Umbilical cord (tissue), 1 donor: ENCODE measurements at regions not wholly inside any gene's neighbourhood (a gene's known extent, or its start where the extent isn't known, plus 50 kb on each side); places are given as distances from the start of the nearest gene placed in this dataset.
"Not testable (repeated sequence)": the region's sequence is repeated elsewhere in the genome, so short reads cannot be mapped to it uniquely, and the experiment has no call there.

Experiments
- DNase-seq: peaks from one replicate; pipeline ENCODE4 v3.0.0-alpha.2; 2015; ENCODE audit warnings: low spot score

DNA sequence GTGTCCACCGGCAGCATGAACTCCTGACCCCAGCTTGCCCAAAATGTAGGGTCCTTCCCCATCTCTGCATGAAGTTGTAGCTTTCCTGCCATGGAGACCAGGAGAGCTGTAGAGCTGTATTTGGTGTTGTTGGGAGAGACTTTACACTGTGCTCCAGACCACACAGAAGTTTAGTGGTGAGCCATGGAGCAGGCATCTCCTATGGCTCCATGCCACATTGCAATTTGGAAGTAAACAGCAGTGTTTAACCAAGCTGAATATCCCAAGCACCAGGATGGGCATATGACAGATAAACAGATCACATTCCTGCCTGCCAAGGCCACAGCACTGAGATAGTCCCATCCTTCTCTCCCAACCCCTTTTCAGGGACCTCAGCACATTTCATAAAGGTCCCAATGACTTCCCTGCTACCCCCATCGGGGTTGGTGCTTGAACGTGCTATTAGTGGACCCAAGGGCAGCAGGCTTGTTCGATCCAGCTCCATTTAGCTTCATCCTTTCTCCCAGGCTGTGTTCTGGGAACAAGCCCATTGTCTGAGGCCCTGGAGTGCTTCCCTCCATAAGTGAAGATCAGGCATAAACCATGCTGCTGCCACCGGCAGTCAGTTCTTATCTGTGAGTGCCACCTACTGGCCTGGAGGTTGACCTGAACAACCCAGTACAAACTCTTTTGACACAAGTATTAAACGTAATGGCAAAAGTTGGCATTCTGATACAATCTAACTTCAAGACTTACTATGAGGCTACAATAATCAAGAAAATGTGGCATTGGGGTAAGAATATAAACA lies 172.3 kb upstream of the ATXN7L3B start:
- no peak for DNase-seq

DNA sequence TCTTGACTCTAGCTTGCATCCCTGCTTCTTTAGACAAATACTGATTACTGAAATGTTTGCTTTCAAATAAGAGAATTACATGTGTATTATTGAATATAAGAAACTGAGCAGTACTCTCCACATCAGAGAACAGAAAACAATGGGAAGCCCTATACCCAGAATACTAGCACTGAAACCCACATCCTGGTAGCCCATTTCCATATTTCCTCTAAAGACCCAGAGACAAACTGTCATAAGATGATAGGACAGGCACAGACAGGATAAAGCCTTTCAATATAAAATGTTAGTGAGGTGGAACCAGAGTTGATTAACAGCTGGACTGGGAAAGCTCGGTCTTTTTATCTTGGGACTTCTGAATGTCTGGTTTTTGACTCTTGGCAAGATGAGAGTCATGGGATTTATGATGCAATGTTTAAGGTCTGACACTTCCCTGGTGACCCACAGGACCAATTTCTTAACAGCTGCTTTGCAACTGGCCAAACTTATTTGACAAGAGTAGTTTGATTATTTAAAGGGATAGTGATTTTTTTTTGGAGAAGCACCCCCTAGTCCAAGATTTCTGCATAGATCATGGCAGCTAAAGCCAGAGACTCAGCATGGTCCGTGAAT lies 166.9 kb upstream of the ATXN7L3B start:
- no peak for DNase-seq

- no peak for DNase-seq
These were observed 158.5 kb upstream of the ATXN7L3B start for GRCh38 chr12:74379114-74379513.

GRCh38 chr12:74381958-74382357 lies 155.7 kb upstream of the ATXN7L3B start:
- no peak for DNase-seq

DNA sequence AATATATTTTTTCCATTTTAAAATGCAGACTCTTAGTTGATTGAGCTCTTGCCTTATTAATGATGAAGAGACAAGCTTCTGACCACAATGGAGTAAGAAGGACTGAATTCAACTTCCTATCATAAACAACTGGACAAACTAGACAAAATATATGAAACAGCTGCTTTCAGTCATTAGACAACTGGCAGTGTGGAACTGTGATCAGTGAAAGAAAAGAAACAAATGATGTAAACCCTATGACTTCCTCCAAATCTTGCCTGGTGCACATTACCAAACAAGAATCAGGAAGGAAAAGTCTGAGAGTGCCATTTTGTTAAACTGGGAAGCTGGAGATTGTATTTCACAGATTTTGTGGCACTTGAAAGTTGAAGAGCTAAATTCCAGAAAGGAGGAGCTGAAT lies 154.7 kb upstream of the ATXN7L3B start:
- DNase-seq, result no peak

GRCh38 chr12:74391283-74391682 lies 146.4 kb upstream of the ATXN7L3B start:
- DNase-seq, result no peak

GRCh38 chr12:74393272-74393671 lies 144.4 kb upstream of the ATXN7L3B start:
- DNase-seq, result no peak

GRCh38 chr12:74394647-74395046 lies 143.0 kb upstream of the ATXN7L3B start:
- no peak for DNase-seq

DNA sequence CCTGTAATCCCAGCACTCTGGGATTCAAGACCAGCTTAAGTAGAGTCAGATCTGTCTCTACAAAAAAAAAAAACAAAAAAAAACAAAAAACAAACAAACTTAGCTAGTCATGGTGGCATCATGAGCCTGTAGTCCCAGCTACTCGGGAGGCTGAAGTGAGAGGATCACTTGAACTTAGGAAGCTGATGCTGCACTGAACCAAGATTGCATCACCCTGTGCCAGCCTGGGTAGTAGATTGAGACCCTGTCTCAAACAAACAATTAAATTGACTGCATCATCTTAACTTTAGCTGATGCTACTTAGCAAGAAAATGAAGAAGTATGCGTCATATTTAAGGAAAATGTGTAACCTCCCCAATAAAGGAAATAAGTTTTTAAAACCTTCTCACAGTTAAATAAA lies 136.6 kb upstream of the ATXN7L3B start:
- no peak for DNase-seq

- DNase-seq, result no peak
These were observed 135.7 kb upstream of the ATXN7L3B start for GRCh38 chr12:74401966-74402365.

- DNase-seq, result not testable (repeated sequence)
These were observed 134.5 kb upstream of the ATXN7L3B start for GRCh38 chr12:74403221-74403470.

DNA sequence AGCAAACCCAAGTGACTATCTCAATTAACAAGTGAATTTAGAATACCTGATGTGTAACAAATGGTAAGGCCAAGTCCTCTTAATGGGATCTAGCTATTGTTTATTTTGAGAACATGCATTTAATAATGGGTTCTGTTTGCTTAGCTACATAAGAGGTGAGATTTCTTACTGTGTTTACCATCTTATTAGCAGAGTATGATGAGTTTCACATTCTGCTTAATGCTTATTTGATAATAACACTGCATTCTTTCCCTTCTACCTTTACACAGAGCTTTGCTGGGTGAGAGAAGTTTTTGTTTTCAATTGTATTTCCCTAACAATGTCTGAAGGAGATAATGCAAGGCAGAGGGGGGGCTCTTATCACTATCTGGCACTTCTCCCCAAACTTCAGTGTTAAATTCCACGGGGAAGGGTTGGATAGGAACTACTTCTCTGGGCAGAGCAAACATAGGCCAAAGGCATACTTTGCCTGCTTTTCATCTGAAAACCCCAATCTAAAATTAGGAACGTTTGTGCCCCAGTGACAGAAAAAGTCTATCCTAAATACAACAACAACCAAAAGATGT lies 129.0 kb upstream of the ATXN7L3B start:
- no peak for DNase-seq

- DNase-seq, result peak; percentile 24
These were observed 124.9 kb upstream of the ATXN7L3B start for GRCh38 chr12:74412606-74413230.

- peak; percentile 5 for DNase-seq
These were observed 122.0 kb upstream of the ATXN7L3B start for GRCh38 chr12:74415633-74416032.

GRCh38 chr12:74418573-74418972 lies 119.1 kb upstream of the ATXN7L3B start:
- DNase-seq, result no peak

- DNase-seq, result no peak
These were observed 112.9 kb upstream of the ATXN7L3B start for GRCh38 chr12:74424778-74425177.

GRCh38 chr12:74426091-74426490 lies 111.5 kb upstream of the ATXN7L3B start:
- DNase-seq, result no peak

- DNase-seq, result no peak
These were observed 108.1 kb upstream of the ATXN7L3B start for GRCh38 chr12:74429535-74429934.

DNA sequence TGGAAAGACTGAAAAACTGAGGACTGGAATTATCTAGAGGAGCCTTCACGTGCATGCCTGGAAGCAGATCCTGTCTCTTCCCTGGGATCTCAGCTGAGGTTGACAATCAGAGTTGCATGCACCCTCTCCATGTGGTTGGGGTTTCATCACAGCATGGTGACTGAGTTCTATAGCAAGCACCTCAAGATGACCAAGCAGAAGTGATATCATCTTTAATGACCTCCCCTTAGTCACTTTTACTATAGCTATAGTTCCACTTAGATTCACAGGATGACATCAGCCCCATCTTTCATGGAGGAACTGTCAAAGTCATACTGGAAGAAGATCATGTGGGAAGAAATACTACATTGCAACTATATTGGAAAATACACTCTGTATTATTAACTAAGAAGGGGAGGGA lies 105.8 kb upstream of the ATXN7L3B start:
- DNase-seq, result no peak

DNA sequence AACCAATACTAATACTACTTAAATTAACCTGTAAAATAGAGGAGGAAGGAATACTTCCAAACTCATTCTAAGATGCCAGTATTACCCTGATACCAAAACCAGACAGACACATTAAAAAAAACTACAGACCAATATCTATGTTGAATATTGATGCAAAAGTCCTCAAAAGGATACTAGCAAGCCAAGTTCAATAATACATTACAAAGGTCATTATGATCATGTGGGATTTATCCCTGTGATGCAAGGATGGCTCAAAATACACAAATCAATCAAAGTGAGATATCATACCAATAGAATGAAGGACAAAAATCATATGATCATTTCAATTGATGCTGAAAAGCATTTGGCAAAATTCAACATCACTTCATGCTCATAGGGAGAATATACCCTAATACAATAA lies 97.2 kb upstream of the ATXN7L3B start:
- DNase-seq, result no peak

DNA sequence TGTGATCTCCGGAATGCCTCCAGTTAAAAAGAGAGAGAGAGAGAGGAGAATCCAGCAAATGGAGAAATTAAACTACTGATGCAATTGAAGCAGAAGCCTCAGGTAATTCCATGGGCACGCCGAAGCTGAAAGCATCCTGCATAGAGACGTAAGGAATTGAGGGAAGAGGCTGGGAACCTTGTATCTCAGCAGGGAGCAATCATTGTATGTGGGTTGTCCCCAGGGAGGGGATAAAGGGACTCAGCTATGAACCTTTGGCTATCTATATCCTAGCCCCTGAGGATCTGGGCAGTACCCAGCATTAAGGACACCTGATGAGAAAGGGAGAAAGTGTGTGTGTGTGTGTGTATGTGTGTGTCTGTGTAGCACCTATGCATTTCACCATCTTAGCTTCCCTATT lies 95.8 kb upstream of the ATXN7L3B start:
- DNase-seq, result no peak

- no peak for DNase-seq
These were observed 91.2 kb upstream of the ATXN7L3B start for GRCh38 chr12:74446466-74446865.

DNA sequence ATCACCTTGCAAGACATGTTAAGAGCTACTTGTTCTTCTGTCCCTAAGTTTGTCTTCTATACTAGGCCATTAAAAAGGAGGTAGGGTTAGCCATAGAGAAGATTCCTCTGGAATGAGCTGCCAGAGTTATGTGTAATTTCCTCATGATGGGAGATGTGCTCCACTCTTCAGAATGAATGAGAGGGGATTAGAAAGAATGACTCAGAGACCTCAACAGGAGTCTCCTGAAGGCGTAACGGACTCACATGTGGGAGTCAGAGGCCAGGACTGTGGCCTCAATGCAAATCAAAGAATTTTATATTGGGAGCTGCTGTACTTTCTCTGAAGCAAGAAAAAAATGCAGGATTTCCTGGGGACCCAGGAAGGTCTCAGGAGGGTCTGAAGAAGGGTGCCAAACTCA lies 87.8 kb upstream of the ATXN7L3B start:
- no peak for DNase-seq
